Esophagus squamous epithelium (tissue), 5 donors: ENCODE measurements at regions not wholly inside any gene's neighbourhood (a gene's known extent, or its start where the extent isn't known, plus 50 kb on each side); places are given as distances from the start of the nearest gene placed in this dataset.

Experiments used
- DNase-seq: peaks from one replicate; lab custom pipeline; 2025; lab: John Stamatoyannopoulos, UW
- H3K27ac ChIP-seq, 4 donors: fragments of 200-600 bp; sonication (generic); one replicate each; pipeline ENCODE4 v1.5.1; 2016 to 2019; ENCODE audit warnings: mild to moderate bottlenecking in 1 of 4
- H3K27me3 ChIP-seq, 4 donors: fragments of 200-600 bp; sonication (generic); 1 replicate in 3 of 4; 2 replicates in 1 of 4; pipeline versions ENCODE4 v1.5.1 to v1.6.0; 2017 to 2021; ENCODE audit warnings: antibody characterized with exemption in 1 of 4
- H3K36me3 ChIP-seq, 3 donors: fragments of 200-600 bp; sonication (generic); one replicate each; pipeline ENCODE4 v1.5.1; 2016 to 2019
- H3K4me1 ChIP-seq, 3 donors: fragments of 200-600 bp; sonication (generic); one replicate each; pipeline ENCODE4 v1.5.1; 2017 to 2019
- H3K4me3 ChIP-seq, 4 donors: fragments of 200-600 bp; sonication (generic); 1 replicate in 3 of 4; 2 replicates in 1 of 4; pipeline ENCODE4 v1.5.1; 2016 to 2019; ENCODE audit warnings: mild to moderate bottlenecking in 2 of 4, moderate library complexity in 1 of 4
- H3K9me3 ChIP-seq, 3 donors: fragments of 200-600 bp; sonication (generic); one replicate each; pipeline ENCODE4 v1.5.1; 2016 to 2019
- CTCF ChIP-seq, 6 experiments: fragments of 450-650 bp in 4 of 6; fragments of 200-600 bp in 2 of 6; sonication (generic) in 2 of 6; IDR thresholded peaks; one replicate each; pipeline ENCODE4 v1.5.1; 2016 to 2019; ENCODE audit warnings: antibody characterized with exemption in 6 of 6, mild to moderate bottlenecking in 4 of 6, moderate library complexity in 4 of 6
- POLR2A ChIP-seq, 4 donors: fragments of 450-650 bp; IDR thresholded peaks; one replicate each; pipeline ENCODE4 v1.6.1; 2017; ENCODE audit warnings: antibody characterized with exemption in 4 of 4, mild to moderate bottlenecking in 4 of 4, moderate library complexity in 3 of 4
- WGBS, 2 donors: methylation state at CpG; one replicate each; pipeline ENCODE4 v1.1.5; 2018; 5-methylcytosine and 5-hydroxymethylcytosine counted together
- intact Hi-C: fragments of 100-400 bp; cut with DNase I; formaldehyde crosslinking; loops from one replicate; pipeline ENCODE4 v1.15.0; 2022
- donor health status: DM: yes; HTN: yes; CAD: no.

GRCh38 chr18:78789850-78790249 is 189.8 kb upstream of the SALL3 start:
- WGBS, 2 donors: 77 to 84% methylated on average over 8 of the region's 11 CpGs
- Histone ChIP-seq H3K36me3 (no peaks in the 10 kb centered on the region), H3K27me3 (no peaks in the 10 kb centered on the region), H3K27ac (no peak overlapping the region), H3K4me1 (no peaks in the 10 kb centered on the region), H3K9me3 (no peaks in the 10 kb centered on the region), H3K4me3 (no peak overlapping the region)
- TF ChIP-seq CTCF (IDR thresholded peaks at IDR 0.05) (no peak), POLR2A (IDR thresholded peaks at IDR 0.05) (no peak)
- no peak for DNase-seq
- intact Hi-C loops: no loop called here

- no peak for DNase-seq
- H3K9me3 ChIP-seq: no peaks in the 10 kb centered on the region
- H3K4me3 ChIP-seq: no peak overlapping the region
- WGBS, 2 donors: 64 to 91% methylated on average over 3 to 4 of the region's 6 CpGs
- H3K27me3 ChIP-seq: no peaks in the 10 kb centered on the region
- H3K4me1 ChIP-seq: no peaks in the 10 kb centered on the region
- intact Hi-C loops: no loop called here
- TF ChIP-seq CTCF (IDR thresholded peaks at IDR 0.05) (no peak), POLR2A (IDR thresholded peaks at IDR 0.05) (no peak)
- no peaks in the 10 kb centered on the region for H3K36me3 ChIP-seq
- no peak overlapping the region for H3K27ac ChIP-seq
Observed at GRCh38 chr18:78790511-78790910, 189.1 kb upstream of the SALL3 start.

GRCh38 chr18:78790960-78791359 is 188.7 kb upstream of the SALL3 start:
- no peaks in the 10 kb centered on the region for H3K36me3 ChIP-seq
- H3K4me1 ChIP-seq: no peaks in the 10 kb centered on the region
- DNase-seq: no peak
- no peak overlapping the region for H3K27ac ChIP-seq
- H3K4me3 ChIP-seq: no peak overlapping the region
- intact Hi-C loops: no loop called here
- no peak for TF ChIP-seq CTCF (IDR thresholded peaks at IDR 0.05)
- TF ChIP-seq POLR2A (IDR thresholded peaks at IDR 0.05): no peak
- 68 to 86% methylated on average over 5 to 11 of the region's 11 CpGs for WGBS, 2 donors
- H3K9me3 ChIP-seq: no peaks in the 10 kb centered on the region
- H3K27me3 ChIP-seq: no peaks in the 10 kb centered on the region

- 79 to 81% methylated on average over 3 to 7 of the region's 9 CpGs for WGBS, 2 donors
- H3K9me3 ChIP-seq: no peaks in the 10 kb centered on the region
- H3K27me3 ChIP-seq: no peaks in the 10 kb centered on the region
- DNase-seq: no peak
- H3K27ac ChIP-seq: no peak overlapping the region
- TF ChIP-seq CTCF (IDR thresholded peaks at IDR 0.05) (no peak), POLR2A (IDR thresholded peaks at IDR 0.05) (no peak)
- intact Hi-C loops: no loop called here
- H3K4me1 ChIP-seq: no peaks in the 10 kb centered on the region
- H3K4me3 ChIP-seq: no peak overlapping the region
- H3K36me3 ChIP-seq: no peaks in the 10 kb centered on the region
Observed at GRCh38 chr18:78792094-78792493, 187.5 kb upstream of the SALL3 start.

- no peak overlapping the region for H3K27ac ChIP-seq
- intact Hi-C loops: no loop called here
- no peak for DNase-seq
- no peaks in the 10 kb centered on the region for H3K9me3 ChIP-seq
- H3K4me3 ChIP-seq: no peak overlapping the region
- TF ChIP-seq CTCF (IDR thresholded peaks at IDR 0.05) (no peak), POLR2A (IDR thresholded peaks at IDR 0.05) (no peak)
- H3K4me1 ChIP-seq: no peaks in the 10 kb centered on the region
- 93 to 94% methylated on average over 18 to 19 of the region's 20 CpGs for WGBS, 2 donors
- H3K27me3 ChIP-seq: no peaks in the 10 kb centered on the region
- no peaks in the 10 kb centered on the region for H3K36me3 ChIP-seq
Observed at GRCh38 chr18:78792736-78793135, 186.9 kb upstream of the SALL3 start.
